HG03103 (cell line): ENCODE measurements at regions not wholly inside any gene's neighbourhood (a gene's known extent, or its start where the extent isn't known, plus 50 kb on each side); places are given as distances from the start of the nearest gene placed in this dataset.

ENCODE experiments used
- ATAC-seq: cut with Tn5 transposase; IDR thresholded peaks from one replicate; pipeline ENCODE4 v1.9.1; 2021; ENCODE audit warnings: low read depth; ENCODE audit not compliant: unreplicated experiment

DNA sequence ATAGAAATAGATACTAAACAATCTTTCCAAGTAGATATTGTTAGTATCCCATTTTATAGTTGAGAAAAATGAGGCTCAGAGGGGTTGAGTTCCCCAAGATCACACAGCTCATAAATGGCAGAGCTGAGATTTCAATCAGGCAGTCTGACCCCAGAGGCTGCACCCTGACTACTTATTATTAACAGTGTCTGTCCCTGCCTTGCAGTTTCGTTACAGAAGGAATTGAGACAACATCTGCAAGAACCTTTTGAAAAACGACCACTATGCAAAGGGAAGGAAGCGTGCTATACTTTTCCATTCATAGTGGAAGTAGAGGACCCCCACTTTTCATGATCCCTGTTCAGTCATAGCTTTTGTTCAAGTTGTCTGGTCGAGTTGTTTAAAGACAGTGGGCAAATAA, 53.2 kb upstream of the SEC11C start:
- no peak for ATAC-seq

DNA sequence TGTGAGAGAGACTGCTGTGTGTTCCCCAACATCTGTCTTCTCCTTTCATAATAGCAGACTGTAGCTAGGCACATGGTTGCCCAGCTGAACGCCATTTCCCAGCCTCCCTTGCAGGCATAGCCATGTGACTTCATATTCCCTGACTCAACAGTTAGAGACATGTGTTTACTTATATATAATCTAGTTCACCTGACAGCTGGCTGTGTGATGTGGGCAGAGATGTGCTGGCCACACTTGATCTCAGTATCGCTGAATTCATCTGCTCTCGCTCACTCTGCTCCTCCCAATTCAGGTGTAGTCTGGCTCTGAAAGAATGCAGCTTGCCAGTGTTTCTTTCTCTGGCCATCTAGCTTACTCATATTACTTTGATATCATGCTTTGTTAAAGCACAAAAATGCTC, 52.3 kb upstream of the SEC11C start:
- ATAC-seq, result no peak
